GM19463 (cell line): ENCODE measurements at regions not wholly inside any gene's neighbourhood (a gene's known extent, or its start where the extent isn't known, plus 50 kb on each side); places are given as distances from the start of the nearest gene placed in this dataset.

Source experiments
- ATAC-seq: cut with Tn5 transposase; IDR thresholded peaks from one replicate; pipeline ENCODE4 v1.9.1; 2021; ENCODE audit warnings: mild to moderate bottlenecking, moderate library complexity; ENCODE audit not compliant: unreplicated experiment

DNA sequence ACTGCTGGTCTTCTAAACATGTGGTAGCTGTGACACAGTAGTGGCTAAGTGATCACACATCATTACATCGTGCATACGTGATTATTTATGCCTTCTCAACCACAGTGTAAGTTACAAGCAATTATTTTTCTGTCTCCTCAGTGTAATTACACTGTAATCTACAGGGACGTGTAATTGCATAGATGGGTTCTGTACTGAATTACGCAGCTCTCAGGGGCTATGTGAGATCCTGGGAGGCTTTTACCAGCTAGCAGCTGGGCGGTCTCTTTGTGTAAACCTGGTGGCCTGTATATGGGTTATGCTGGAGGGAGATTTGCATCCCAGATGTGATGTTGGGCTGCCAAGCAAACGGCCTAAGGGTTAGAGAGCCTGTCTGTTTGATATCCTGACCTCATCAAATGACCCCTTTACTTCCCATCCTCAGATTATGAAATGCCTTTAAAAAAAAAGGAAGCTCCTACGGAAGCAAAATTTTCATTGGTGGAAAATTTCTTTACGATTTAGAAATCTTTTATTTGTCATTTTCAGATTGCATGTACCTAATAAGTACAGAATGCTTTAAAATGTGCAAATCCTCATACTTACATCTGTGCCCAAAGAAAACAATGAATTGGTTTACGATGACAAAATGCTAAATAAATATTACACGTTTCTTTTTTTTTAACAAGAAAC lies 402.8 kb upstream of the JAG1 start:
- no peak for ATAC-seq

DNA sequence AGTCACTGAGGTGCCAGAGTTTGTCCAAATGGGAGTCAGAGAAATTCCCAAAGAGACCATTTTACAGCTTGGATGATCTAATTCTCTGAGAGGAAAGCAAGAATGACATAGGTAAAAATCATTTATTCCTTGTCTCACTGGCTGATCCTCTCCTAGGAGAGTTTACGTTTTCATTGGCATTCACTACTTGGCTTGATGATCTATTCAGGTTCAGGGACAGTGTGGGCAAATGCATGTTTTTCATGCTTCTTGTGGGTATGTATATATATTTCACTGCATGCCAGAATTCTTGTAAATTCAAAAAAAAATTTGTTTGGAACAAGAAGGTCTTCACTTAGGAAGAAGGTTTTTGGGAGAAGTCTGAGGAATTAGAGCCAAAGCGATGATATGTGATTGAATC lies 403.4 kb upstream of the JAG1 start:
- no peak for ATAC-seq

DNA sequence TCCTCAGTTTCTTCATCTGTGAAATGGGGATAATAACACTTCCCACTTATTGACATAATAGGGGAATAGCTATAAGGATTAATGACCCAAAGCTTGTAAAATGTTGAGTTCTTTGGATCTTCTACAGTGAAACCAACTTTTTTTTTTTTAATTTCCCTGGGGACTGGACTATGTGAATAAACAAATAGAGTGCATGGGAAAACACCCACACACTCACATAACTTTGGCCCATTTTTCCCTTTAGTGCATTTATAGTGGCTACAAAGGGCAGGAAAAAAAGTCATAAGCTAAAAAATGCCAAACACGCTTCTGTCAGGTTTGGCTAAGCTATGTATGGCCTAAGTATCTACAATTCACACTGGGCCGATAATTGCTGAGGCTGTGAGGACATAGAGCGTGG lies 406.2 kb upstream of the JAG1 start:
- no peak for ATAC-seq

DNA sequence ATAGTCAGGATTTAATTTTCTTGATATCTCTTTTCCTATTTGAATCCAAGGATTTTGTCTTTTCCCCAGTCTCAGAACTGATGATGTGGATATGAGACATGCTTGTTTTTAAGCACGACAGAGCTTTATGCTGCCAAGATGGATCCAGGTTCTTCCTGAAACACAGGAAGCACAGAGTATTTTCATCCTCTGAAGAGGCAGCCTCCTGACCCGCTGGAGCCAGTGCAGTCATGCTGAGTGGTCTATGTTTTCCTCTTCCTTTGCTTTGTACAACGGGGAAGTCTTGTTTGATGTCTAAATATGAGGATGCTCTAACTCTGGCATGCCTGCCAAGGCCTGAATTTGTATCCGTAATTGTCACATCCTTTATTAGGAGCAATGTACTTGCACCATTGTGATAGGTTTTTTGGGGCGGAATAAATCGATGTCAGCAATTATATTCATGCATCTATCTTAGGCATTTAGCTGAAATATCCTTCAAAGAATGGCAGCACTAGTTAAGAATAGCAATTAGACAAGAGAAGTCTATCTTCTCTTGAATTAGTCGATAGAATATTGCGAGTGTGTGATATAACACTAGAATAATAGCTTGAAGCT lies 407.1 kb upstream of the JAG1 start:
- no peak for ATAC-seq

DNA sequence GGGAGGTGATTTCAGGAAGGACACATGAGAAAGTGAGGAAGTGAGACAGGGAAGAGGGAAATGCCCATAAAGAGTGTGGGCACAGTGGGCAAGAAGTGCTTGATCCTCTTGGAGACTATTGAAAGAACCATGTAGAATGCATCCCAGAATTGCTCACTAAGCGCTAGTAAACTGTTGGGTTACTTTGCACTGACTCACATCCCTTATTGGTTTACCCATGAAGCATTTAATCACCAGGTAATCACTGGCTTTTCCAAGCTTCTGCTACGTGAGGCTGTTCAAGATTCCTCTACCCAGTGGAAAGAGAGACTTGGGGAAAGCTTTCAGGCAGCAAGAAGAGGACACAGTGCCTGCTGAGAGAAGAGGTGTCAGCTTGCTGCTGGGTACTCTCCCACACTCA lies 410.0 kb upstream of the JAG1 start:
- ATAC-seq = no peak

DNA sequence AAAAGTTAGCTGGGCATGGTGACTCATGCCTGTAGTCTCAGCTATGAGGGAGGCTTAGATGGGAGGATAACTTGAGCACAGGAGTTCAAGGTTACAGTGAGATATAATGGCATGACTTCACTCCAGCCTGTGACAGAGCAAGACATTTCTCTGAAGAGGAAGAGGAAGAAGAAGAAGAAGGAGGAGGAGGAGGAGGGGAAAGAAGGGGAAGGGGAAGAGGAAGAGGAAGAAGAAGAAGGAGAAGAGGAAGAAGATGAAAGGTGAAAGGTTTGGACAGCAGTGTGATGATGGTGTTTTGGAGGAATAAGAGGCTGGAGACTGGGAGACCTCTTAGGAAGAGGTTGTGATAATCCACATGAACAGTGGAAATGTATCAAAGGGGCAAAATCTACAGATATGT lies 410.7 kb upstream of the JAG1 start:
- ATAC-seq = no peak

DNA sequence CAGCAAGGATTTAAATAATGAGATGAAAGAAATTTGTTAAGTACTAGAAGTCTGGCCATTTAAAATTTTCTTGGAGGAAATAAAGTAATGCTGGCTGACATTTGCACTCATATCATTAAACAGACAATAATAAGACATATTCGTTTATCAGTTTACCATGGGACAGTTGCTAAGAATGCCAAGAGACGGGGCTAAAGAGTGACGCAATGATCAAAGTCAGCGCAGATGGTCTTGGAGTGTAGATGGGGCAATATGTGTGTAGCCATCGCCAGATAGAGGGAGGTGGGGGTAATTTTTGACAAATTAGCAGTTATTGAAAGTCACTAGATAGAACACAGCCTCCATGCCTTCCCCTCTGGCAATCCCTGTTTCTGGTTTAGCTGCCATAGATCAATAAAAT lies 413.2 kb upstream of the JAG1 start:
- no peak for ATAC-seq

DNA sequence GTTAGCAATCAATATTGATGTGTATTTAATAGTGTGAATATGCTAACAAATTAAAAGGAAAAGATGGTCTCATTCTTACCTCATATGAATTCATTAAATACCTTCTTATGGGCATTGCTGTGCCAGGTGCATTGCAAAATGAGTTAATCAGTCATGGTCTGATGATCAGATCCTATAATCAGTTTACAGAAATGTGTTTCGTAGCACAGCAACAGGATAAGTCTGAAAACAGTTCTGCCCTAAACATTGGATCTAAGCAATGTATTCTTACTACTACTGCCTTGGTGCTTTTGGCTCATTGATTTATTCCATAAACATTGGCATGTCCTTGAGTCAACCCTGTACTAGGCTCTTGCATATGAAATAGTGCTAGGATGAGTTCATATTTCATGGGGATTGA lies 417.0 kb upstream of the JAG1 start:
- ATAC-seq = no peak

DNA sequence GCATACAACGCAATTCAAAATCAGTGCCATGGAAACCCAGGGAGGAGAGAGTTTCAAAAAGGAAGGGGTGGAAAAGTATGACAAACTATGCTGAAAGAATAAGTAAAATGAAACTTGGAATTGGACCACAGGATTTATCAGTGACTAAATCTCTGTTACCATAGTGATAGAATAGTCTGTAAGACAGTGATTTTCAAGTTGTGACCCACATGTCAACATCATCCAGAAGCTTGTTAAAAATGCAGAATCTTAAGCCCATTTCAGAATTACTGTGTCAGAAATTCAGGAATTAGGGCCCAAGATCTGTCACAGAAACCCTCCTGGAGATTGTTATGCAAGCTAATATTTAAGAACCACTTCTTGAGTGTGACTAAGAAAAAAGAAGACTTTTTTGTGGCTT lies 417.7 kb upstream of the JAG1 start:
- no peak for ATAC-seq

DNA sequence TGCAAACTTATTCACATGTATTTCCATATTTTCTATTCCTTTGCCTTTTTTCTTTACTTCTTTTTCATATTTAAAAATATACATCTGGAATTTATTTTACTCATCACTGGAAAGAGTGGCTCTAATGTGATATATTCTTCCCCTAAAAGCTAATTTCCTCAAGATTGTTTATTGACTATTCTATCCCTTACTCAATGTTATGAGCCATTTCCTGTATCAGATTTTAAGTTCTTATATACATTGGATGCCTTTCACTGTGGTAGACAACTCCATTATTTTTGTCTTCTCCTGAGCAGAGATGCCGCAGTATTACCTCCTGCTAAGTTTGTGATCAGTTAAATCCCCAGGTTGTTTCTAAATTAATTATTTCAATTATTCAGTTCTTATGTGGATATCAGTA lies 418.4 kb upstream of the JAG1 start:
- no peak for ATAC-seq

DNA sequence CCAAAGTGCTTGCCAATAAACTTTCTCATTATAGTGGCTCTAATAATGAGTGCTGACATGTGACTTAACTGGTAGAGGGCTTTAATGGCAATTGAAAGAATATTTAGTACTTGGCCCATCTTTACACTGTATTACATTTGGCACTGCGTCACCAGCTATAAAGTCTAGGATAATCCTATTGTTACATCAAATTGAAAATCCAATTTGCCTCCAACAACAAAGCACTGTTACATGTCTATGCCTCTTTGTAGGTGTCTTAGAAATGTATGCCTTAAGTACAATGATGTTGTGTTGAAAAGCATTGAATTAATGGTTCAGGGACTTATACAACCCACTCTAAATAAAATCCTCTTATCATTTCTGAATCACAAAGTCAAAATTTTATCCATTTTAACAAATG lies 420.4 kb upstream of the JAG1 start:
- ATAC-seq = no peak

DNA sequence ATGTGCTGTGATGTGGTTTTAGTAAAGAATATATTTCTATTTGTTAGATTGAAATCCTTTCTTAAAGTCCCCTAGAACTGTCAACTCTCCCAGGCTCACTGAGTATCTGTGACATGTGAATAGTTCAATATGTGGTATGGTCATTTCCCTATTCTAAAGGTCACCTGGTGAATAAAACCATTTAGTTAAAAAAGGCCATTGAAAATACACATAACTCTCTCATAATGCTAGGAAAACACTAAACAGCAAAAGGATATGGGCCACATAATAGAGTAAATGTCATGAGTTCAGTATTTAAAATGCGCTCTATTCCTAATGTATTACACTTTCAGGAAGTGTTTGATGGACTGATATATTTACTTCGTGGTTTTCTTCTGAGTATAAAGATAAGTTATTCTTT lies 420.9 kb upstream of the JAG1 start:
- ATAC-seq = no peak

DNA sequence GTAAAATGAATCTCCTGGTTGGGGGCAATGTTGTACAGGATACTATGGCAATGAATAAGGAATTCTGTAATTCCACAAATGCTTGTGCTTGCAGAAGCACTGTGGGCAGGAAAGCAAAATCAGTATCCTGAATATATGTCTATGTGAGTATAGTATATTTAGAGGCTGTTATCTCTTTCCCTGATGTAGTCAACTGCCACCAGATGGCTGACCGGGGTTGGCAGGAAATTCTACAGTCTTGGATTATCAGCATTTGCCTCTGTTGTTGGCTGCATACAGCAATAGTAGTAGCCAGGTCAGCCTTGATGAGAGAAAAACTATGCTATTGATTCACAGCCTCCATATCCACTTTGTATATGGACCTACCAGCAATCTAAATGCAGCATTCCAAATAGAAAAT lies 425.1 kb upstream of the JAG1 start:
- no peak for ATAC-seq

DNA sequence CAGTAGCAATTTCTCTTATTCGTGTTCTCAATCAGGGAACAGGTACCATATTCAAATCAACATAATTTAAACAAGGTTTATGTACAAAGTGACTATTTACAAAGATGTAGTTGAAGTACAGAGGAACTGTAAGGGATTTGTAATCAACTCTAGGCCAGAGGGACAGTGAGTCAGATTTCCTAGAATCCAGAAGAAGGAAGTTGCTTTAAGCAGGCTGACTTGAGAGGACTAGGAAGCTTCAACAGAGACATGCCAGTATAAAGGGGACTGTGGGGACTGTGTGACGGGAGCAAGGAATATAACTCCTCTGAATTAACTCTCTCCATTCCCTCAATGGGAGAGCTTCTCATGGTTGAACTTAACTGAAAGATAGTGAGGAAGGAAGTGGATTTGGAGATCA lies 427.4 kb upstream of the JAG1 start:
- no peak for ATAC-seq

DNA sequence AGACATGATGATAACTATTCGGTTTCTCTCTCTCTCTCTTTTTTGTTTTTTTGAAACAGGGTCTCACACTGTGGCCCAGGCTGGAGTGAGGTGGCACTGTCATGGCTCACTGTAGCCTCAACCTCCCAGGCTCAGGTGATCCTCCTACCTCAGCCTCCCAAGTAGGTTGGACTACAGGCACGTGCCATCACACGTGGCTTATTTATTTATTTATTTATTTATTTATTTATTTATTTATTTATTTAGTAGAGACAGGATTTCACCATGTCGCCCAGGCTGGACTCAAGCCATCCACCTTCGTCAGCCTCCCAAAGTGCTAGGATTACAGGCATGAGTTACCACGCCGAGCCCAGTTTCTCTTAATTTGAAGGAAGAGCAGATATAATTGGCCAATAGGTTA lies 427.9 kb upstream of the JAG1 start:
- no peak for ATAC-seq

DNA sequence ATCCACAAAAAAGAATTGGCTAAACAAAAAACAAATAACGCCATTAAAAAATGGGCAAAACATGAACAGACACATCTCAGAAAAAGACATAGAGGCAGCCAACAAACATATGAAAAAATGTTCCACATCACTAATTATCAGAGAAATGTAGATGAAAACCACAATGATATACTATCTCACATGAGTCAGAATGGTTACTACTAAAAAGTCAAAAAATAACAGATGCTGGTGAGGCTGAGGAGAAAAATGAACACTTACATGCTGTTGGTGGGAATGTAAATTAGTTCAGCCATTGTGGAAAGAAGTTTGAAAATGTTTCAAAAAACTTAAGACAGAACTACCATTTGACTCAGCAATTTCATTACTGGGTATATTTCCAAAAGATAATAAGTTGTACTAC lies 430.1 kb upstream of the JAG1 start:
- ATAC-seq = no peak

DNA sequence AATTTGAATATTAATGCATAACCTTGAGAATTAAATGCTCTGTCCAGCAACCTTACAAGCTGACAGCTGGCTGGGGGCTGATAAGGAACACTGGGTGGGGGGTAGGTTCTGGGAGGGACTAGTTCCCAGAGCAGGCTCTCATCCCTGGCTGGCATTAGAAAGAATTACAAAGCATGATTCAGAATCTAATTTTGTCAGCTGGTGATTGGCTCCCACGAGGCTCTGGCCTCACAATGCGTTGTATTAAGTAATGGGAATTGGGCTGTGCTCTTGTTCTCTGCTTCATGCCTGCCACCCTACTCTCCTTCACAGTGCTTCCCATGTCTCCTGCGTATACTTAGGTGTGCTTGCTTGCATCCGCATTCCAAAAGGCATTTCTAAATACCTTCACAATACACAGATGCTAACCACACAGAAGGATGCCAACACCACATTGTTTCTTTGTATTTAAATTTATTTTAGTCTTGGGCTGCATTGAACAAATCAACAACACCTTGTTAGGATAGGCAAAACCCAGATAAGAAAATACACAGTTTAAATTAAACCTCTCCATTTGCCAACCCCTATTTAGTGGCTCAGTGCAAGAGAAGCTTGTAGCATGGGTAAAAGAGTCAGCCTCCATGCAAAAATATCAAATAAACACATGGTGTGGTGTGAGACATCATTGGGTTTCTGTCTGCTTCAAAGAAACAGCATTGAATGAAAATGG lies 434.5 kb upstream of the JAG1 start:
- ATAC-seq = no peak

DNA sequence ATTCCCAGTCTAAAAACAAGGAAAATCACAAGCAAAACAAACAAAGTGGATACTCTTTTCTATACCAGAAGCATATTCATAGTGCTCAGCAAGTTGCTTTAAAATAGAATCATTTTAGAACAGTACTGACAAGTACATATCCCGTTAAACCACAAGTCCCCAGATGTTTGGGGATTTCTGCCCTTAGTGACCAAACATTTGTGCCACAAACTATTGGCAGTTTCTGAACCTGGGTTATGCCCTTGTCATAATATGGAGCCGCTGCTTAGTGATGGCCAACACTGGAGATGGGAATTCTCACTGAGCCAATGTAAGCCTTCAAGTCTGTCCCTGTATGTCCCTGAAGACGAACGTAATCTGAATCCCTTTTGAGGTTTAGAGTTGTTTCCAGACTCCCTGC lies 436.7 kb upstream of the JAG1 start:
- no peak for ATAC-seq

DNA sequence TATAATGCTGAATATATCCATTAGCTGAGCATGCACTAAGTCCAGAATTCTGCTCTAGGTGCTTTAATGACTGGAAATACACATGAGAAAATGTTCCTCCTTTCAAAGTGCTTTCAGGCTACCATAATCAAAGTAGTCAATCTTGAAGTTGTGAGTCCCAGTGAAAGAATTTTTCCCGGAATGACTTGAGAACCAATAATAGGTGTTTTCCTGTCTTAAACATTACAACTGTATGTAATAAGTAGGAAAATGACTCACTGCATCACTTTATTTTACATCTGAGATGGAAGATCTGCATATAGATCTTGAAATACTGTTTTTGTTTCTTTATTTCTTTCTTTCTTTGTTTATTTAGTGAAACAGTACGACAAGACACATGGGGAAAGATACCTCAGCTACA lies 437.4 kb upstream of the JAG1 start:
- ATAC-seq = no peak

DNA sequence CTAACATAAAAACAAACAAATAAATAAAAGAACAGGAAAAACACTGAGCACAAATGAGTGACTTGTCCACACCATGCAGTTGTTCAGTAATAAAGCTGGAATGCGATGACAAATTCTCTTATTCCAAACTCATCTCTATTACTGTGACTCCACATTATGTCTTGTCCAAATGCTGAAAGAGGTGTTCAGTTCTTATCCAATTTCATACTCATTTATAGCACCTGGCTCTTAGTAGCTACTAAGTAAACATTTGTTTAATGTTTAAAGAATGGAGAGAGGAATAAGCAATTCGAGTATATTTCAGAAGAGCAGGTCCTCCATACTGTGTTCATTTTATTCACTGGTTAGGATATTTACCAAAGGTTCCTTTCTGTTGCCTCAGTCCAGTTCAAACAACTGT lies 439.0 kb upstream of the JAG1 start:
- no peak for ATAC-seq

DNA sequence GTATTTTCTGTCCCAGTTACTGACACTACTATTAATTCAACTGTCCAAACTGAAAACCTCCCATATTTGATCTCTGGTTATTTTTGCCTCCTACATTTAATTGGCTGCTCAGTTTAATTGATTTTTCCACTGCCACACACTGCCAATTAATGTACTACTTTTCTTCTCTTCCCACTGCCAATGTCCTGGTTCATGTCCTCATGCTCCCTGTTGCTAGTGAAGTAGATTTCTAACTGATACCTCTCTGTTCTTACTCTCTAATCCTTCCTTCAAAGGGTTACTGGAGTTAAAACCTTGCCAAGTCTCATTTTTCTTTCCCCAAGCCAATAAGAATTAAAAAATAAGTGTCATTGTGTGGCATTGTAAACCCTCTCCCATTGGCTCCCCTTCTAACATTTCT lies 440.6 kb upstream of the JAG1 start:
- no peak for ATAC-seq

DNA sequence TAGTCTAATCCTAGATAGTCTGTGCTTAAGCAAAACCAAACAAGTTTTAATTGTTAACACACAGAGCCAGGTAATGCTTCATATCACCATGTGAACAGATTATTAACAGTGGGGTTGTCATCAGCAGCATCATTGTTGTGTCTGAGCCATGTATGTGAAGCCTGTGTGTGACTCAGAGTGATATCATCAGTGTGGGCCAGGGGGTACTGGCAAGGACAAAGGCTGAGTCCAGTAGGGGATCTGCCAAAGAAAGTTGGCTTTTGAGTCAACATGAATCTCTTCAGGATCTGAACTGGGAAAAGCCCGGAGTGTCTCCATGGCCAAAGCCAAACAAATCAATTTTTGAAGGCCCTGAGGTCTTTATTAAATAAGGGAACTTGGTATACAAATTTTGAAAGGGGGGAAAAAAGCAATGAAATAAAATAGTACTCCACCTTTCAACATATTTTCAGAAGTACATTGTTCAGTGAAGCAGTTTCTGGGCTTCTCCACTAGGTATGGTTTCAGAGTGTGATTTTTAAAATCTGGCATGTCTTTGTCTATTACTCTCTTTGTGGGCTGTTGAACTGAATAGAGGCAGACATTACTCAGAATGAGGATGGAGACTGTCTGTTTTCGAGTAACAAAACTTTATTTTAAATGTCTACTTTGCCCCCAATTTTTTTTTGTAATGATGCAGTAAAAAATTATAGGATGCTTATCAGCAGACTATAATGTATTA lies 444.2 kb upstream of the JAG1 start:
- no peak for ATAC-seq
